Vagina (tissue), 2 donors: ENCODE measurements at regions not wholly inside any gene's neighbourhood (a gene's known extent, or its start where the extent isn't known, plus 50 kb on each side); places are given as distances from the start of the nearest gene placed in this dataset.

ENCODE experiments used
- DNase-seq, 2 donors: peaks; one replicate each; pipeline ENCODE4 v3.0.0-alpha.2; 2017; ENCODE audit errors: extremely low spot score in 2 of 2
- H3K27ac ChIP-seq: fragments of 200-600 bp; sonication (generic); one replicate; pipeline ENCODE4 v1.5.1; 2019
- H3K27me3 ChIP-seq: fragments of 200-600 bp; sonication (generic); one replicate; pipeline ENCODE4 v1.5.1; 2019
- H3K36me3 ChIP-seq, 2 donors: fragments of 200-600 bp; sonication (generic); one replicate each; pipeline ENCODE4 v1.5.1; 2017 to 2019
- H3K4me1 ChIP-seq: fragments of 200-600 bp; sonication (generic); one replicate; pipeline ENCODE4 v1.5.1; 2019
- H3K4me3 ChIP-seq, 2 donors: fragments of 200-600 bp; sonication (generic); 1 replicate in 1 of 2; 2 replicates in 1 of 2; pipeline ENCODE4 v1.5.1; 2016 to 2019
- H3K9me3 ChIP-seq: fragments of 200-600 bp; sonication (generic); one replicate; pipeline ENCODE4 v1.5.1; 2019
- CTCF ChIP-seq, 3 experiments: fragments of 450-650 bp in 2 of 3; fragments of 200-600 bp in 1 of 3; sonication (generic) in 1 of 3; IDR thresholded peaks; one replicate each; pipeline ENCODE4 v1.5.1; 2017 to 2019; ENCODE audit warnings: antibody characterized with exemption in 3 of 3, mild to moderate bottlenecking in 2 of 3, moderate library complexity in 2 of 3
- POLR2A ChIP-seq, 2 donors: fragments of 450-650 bp; IDR thresholded peaks; one replicate each; pipeline ENCODE4 v1.6.1; 2017; ENCODE audit warnings: antibody characterized with exemption in 2 of 2, mild to moderate bottlenecking in 2 of 2, moderate library complexity in 2 of 2
- POLR2AphosphoS5 ChIP-seq, 2 donors: sonication (generic); formaldehyde crosslinking; IDR thresholded peaks; one replicate each; pipeline ENCODE4 v1.9.0; 2017; ENCODE audit warnings: antibody characterized with exemption in 2 of 2, mild to moderate bottlenecking in 2 of 2, low read depth in 1 of 2; ENCODE audit not compliant: insufficient read depth in 1 of 2
- intact Hi-C: fragments of 100-400 bp; cut with DNase I; formaldehyde crosslinking; loops from one replicate; pipeline ENCODE4 v1.15.1; 2023

- Histone ChIP-seq H3K27ac (no peak overlapping the region), H3K4me1 (no peaks in the 10 kb centered on the region), H3K9me3 (no peaks in the 10 kb centered on the region), H3K36me3 (no peaks in the 10 kb centered on the region), H3K4me3 (no peak overlapping the region), H3K27me3 (no peaks in the 10 kb centered on the region)
- no peak for TF ChIP-seq POLR2A (IDR thresholded peaks at IDR 0.05)
- intact Hi-C loops, result no loop called here
- no peak for DNase-seq
These were observed 75.0 kb upstream of the HECTD2 start for GRCh38 chr10:91335147-91335546.

DNA sequence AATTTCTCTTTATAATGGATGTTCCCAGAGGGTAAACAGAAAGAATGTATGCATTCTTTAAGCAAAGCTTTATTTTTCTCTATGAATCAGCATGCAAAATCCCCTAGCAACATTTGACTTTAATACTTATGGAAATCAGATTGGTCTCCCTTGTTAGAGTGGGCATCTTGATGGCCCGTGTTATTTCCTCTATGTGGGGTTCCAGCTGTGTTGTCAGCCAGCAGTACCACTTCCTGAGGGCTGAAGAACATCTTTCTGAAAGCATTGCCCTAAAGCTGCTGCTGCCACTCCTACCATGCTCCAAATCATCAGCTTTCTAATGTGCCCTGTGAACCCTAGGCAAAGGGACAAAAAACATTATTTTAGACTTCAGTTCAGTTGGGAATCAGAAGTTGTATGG, 70.4 kb upstream of the HECTD2 start:
- no peak overlapping the region for H3K27ac ChIP-seq
- no peaks in the 10 kb centered on the region for H3K27me3 ChIP-seq
- intact Hi-C loops, result no loop called here
- H3K36me3 ChIP-seq, result no peaks in the 10 kb centered on the region
- no peak overlapping the region for H3K4me3 ChIP-seq
- TF ChIP-seq POLR2AphosphoS5 (IDR thresholded peaks at IDR 0.05; ENCODE audit: insufficient read depth in 1 of 2, low read depth in 1 of 2) (no peak), POLR2A (IDR thresholded peaks at IDR 0.05) (no peak), CTCF (IDR thresholded peaks at IDR 0.05) (no peak)
- H3K4me1 ChIP-seq, result peaks cover 15% of the 10 kb centered on the region
- H3K9me3 ChIP-seq, result no peaks in the 10 kb centered on the region
- no peak for DNase-seq

DNA sequence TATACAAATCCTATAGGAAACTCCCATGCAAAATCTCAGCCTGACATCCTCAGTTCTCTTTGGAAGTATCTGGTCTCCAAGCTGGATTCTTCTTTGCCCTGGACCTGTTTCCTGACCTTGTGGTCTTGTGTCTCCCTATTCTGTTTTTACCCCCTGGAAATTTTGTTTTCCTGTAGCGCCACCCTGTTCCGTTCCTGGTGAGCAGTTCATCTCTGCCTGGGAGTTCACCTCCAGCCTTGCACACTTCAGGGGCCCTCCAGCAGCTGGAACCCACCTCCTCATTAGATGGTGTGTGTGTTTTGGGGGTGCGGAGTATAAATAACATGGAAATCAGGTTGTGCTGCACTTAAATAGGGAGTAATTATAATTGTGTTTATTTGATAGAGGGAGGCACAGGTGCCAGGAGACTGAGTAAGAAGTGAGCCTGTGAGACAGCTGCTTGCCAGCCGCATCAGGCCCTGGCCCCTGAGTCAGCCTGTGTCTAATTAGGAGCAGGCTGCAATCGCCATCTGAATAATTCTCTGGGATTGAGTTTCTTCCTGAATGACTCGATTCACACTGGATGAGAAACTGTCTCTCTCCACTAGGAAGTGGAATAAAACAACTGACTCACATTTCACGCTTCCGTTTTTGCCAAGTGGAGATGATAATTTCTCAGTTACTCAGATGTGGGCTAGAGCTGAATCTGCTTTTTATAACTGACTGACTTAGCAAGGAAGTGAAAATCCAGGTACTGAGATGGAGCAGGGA, 69.4 kb upstream of the HECTD2 start:
- Histone ChIP-seq H3K4me3 (no peak overlapping the region), H3K9me3 (no peaks in the 10 kb centered on the region), H3K4me1 (peaks cover 15% of the 10 kb centered on the region), H3K27ac (peak overlapping the region; percentile 4), H3K27me3 (no peaks in the 10 kb centered on the region), H3K36me3 (no peaks in the 10 kb centered on the region)
- peak in 1 of 2 donors; percentile 70 for TF ChIP-seq POLR2AphosphoS5 (IDR thresholded peaks at IDR 0.05; ENCODE audit: insufficient read depth in 1 of 2, low read depth in 1 of 2)
- no peak for TF ChIP-seq CTCF (IDR thresholded peaks at IDR 0.05)
- no peak for TF ChIP-seq POLR2A (IDR thresholded peaks at IDR 0.05)
- intact Hi-C loops, result no loop called here
- DNase-seq, result no peak

GRCh38 chr10:91341686-91342085, 68.5 kb upstream of the HECTD2 start:
- H3K36me3 ChIP-seq, result no peaks in the 10 kb centered on the region
- intact Hi-C loops, result no loop called here
- H3K27me3 ChIP-seq, result no peaks in the 10 kb centered on the region
- no peaks in the 10 kb centered on the region for H3K9me3 ChIP-seq
- no peak overlapping the region for H3K4me3 ChIP-seq
- no peak overlapping the region for H3K27ac ChIP-seq
- peaks cover 15% of the 10 kb centered on the region for H3K4me1 ChIP-seq
- TF ChIP-seq POLR2A (IDR thresholded peaks at IDR 0.05) (no peak), POLR2AphosphoS5 (IDR thresholded peaks at IDR 0.05; ENCODE audit: insufficient read depth in 1 of 2, low read depth in 1 of 2) (no peak), CTCF (IDR thresholded peaks at IDR 0.05) (no peak)
- DNase-seq, result no peak

- DNase-seq, result no peak
- H3K27me3 ChIP-seq, result no peaks in the 10 kb centered on the region
- H3K27ac ChIP-seq, result no peak overlapping the region
- H3K4me1 ChIP-seq, result peaks cover 15% of the 10 kb centered on the region
- TF ChIP-seq POLR2A (IDR thresholded peaks at IDR 0.05) (no peak), CTCF (IDR thresholded peaks at IDR 0.05) (no peak)
- H3K9me3 ChIP-seq, result no peaks in the 10 kb centered on the region
- H3K36me3 ChIP-seq, result no peaks in the 10 kb centered on the region
- no peak overlapping the region for H3K4me3 ChIP-seq
- intact Hi-C loops, result no loop called here
These were observed 67.1 kb upstream of the HECTD2 start for GRCh38 chr10:91343010-91343409.
